ENCODE measurements at regions not wholly inside any gene's neighbourhood (a gene's known extent, or its start where the extent isn't known, plus 50 kb on each side); places are given as distances from the start of the nearest gene placed in this dataset.

- H3K4me1 ChIP-seq = no peaks in the 10 kb centered on the region
- no peaks in the 10 kb centered on the region for H3K9me3 ChIP-seq
- no peaks in the 10 kb centered on the region for H3K27me3 ChIP-seq
- no peak overlapping the region for H3K27ac ChIP-seq
- H3K4me3 ChIP-seq = no peak overlapping the region
- no peaks in the 10 kb centered on the region for H3K36me3 ChIP-seq
- TF ChIP-seq POLR2A (IDR thresholded peaks at IDR 0.05) (no peak), CTCF (IDR thresholded peaks at IDR 0.05) (no peak)
- DNase-seq = no peak
Observed at GRCh38 chr11:115724666-115725065, 220.5 kb upstream of the CADM1 start.

- Histone ChIP-seq H3K4me3 (no peak overlapping the region), H3K27ac (no peak overlapping the region), H3K36me3 (no peaks in the 10 kb centered on the region), H3K27me3 (no peaks in the 10 kb centered on the region), H3K9me3 (no peaks in the 10 kb centered on the region), H3K4me1 (no peaks in the 10 kb centered on the region)
- TF ChIP-seq CTCF (IDR thresholded peaks at IDR 0.05) = no peak
- TF ChIP-seq POLR2A (IDR thresholded peaks at IDR 0.05) = no peak
- no peak for DNase-seq
Observed at GRCh38 chr11:115722711-115723110, 218.5 kb upstream of the CADM1 start.

DNA sequence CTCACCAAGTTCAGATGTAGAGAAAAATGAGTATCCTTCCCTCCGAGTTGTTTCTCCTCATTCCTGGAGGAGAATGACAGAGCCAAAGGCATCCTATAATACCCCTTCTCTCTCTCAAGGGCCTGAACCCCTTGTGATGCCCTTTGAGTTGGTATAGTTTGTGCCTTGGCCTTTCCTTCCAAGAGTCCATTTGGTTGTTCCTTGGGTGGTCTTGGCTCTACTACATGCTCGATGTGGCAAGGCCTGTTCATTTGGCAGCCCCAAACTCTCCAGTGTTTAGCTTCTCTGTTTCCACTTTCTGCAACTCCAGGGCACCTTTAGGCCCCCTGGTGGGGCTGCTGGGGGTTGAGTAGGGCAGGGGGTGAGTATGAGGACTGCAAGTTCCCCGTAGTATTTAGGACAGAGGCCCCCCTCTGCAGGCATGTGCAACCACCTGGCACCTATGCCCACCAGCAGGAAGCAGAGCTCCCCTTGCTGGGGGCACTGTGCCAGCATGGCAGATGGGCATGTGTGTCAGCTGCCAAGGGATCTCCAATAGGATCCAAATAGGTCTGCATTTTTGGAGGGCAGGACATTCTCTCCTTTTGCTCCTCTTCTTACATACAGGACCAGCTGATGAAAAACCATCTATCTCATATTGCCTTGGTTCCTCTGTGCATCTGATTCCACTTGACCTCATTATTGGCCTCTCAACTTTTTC is 217.2 kb upstream of the CADM1 start:
- no peaks in the 10 kb centered on the region for H3K9me3 ChIP-seq
- H3K27me3 ChIP-seq = no peaks in the 10 kb centered on the region
- H3K4me3 ChIP-seq = no peak overlapping the region
- no peaks in the 10 kb centered on the region for H3K36me3 ChIP-seq
- TF ChIP-seq CTCF (IDR thresholded peaks at IDR 0.05) = no peak
- no peak for TF ChIP-seq POLR2A (IDR thresholded peaks at IDR 0.05)
- no peak for DNase-seq
- H3K4me1 ChIP-seq = no peaks in the 10 kb centered on the region
- no peak overlapping the region for H3K27ac ChIP-seq

DNA sequence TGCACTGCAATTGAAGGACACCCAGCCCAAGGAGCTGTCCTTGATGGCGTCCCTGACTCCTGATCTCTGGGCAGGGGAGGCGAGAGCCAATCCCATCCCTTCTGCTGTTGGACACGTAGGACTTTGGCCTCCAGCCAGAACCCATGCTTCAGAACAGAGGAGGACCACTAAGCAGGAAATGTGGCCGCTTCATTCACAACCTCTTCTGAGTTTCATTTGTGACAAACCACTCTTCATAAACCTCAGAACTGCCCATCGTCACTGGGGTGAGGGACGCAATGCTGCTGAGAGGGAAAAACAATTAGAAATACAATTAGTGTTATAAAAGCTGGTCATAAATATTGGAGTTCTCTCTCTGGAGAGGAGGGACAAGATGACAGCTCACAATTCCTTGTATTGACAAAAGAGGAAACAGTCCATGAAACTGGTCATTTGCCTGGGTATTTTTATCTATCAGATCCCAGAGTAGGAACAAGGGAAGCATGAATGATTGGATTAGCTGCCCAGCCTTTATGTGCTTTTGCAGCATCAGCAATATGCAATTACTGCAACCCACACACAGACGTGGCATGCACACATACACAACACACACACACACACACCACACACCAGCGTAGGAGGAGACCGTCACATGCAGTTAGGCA is 216.5 kb upstream of the CADM1 start:
- Histone ChIP-seq H3K36me3 (no peaks in the 10 kb centered on the region), H3K9me3 (no peaks in the 10 kb centered on the region), H3K27ac (no peak overlapping the region), H3K4me3 (no peak overlapping the region), H3K27me3 (no peaks in the 10 kb centered on the region), H3K4me1 (no peaks in the 10 kb centered on the region)
- TF ChIP-seq CTCF (IDR thresholded peaks at IDR 0.05) (no peak), POLR2A (IDR thresholded peaks at IDR 0.05) (no peak)
- no peak for DNase-seq

- H3K27me3 ChIP-seq = no peaks in the 10 kb centered on the region
- no peaks in the 10 kb centered on the region for H3K4me1 ChIP-seq
- H3K4me3 ChIP-seq = no peak overlapping the region
- no peaks in the 10 kb centered on the region for H3K9me3 ChIP-seq
- H3K27ac ChIP-seq = no peak overlapping the region
- TF ChIP-seq POLR2A (IDR thresholded peaks at IDR 0.05) (no peak), CTCF (IDR thresholded peaks at IDR 0.05) (no peak)
- no peak for DNase-seq
- H3K36me3 ChIP-seq = no peaks in the 10 kb centered on the region
Observed at GRCh38 chr11:115718945-115719344, 214.7 kb upstream of the CADM1 start.
